Loucy (cell line): ENCODE measurements at regions not wholly inside any gene's neighbourhood (a gene's known extent, or its start where the extent isn't known, plus 50 kb on each side); places are given as distances from the start of the nearest gene placed in this dataset.

Experiments used
- CTCF ChIP-seq: fragments of 200-600 bp; sonication (generic); conservative IDR thresholded peaks from 2 replicates; pipeline ENCODE4 v1.5.1; 2014; ENCODE audit warnings: mild to moderate bottlenecking, antibody characterized with exemption, low read length
- EZH2phosphoT487 ChIP-seq: fragments of 200-600 bp; IDR thresholded peaks from 2 replicates; pipeline ENCODE4 v1.6.1; 2018; ENCODE audit warnings: antibody characterized with exemption, mild to moderate bottlenecking, moderate library complexity, borderline replicate concordance

DNA sequence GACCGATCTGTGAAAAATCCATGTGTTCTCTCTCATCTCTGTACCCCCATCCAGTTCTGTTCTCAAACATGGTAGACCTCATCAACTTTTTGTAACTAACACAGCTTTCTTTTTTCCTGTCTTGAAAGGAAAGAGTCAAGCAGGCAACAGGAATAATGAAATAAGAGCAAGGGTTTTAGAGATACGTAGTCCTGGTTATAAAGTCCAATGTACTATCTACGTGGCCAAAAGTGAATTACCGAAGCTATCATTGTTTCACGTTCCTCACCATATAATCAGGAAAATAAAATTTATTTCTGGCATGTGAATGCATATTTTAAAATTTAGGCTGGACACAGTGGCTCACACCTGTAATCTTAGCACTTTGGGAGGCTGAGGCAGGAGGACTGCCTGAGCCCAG, 472.2 kb upstream of the ANO3 start:
- no peak for TF ChIP-seq CTCF
- TF ChIP-seq EZH2phosphoT487 = no peak
